Naive B cell (primary cell): ENCODE measurements at regions not wholly inside any gene's neighbourhood (a gene's known extent, or its start where the extent isn't known, plus 50 kb on each side); places are given as distances from the start of the nearest gene placed in this dataset.

Experiments
- ATAC-seq, 2 donors: fragments of 150-1000 bp; cut with Tn5 transposase; 2 replicates each; pipeline ENCODE4 v1.10.0; 2021; ENCODE audit warnings: low read depth in 2 of 2, mild to moderate bottlenecking in 2 of 2, moderate library complexity in 2 of 2
- DNase-seq: peaks from one replicate; pipeline ENCODE4 v3.0.0; 2022
- H3K27ac Mint-ChIP-seq, 6 donors: one replicate each; pipeline ENCODE4 v1.8.0; 2020 to 2022; ENCODE audit warnings: mild to moderate bottlenecking in 6 of 6, mixed read lengths in 6 of 6, moderate library complexity in 5 of 6, inconsistent platforms in 2 of 6
- H3K27me3 Mint-ChIP-seq, 3 donors: one replicate each; pipeline ENCODE4 v1.8.0; 2021 to 2022; ENCODE audit warnings: mixed read lengths in 3 of 3, mild to moderate bottlenecking in 1 of 3
- H3K36me3 Mint-ChIP-seq, 2 donors: one replicate each; pipeline ENCODE4 v1.8.0; 2020 to 2022; ENCODE audit warnings: mixed read lengths in 2 of 2, inconsistent platforms in 1 of 2, mild to moderate bottlenecking in 1 of 2
- H3K4me1 Mint-ChIP-seq, 3 donors: one replicate each; pipeline ENCODE4 v1.8.0; 2020 to 2022; ENCODE audit warnings: mixed read lengths in 3 of 3, inconsistent platforms in 1 of 3, mild to moderate bottlenecking in 1 of 3, moderate library complexity in 1 of 3
- H3K4me3 Mint-ChIP-seq, 8 donors: one replicate each; pipeline ENCODE4 v1.8.0; 2020 to 2022; ENCODE audit warnings: mild to moderate bottlenecking in 8 of 8, mixed read lengths in 8 of 8, moderate library complexity in 8 of 8, inconsistent platforms in 2 of 8
- H3K9me3 Mint-ChIP-seq, 7 donors: one replicate each; pipeline ENCODE4 v1.8.0; 2020 to 2022; ENCODE audit warnings: mixed read lengths in 7 of 7, mild to moderate bottlenecking in 5 of 7, inconsistent platforms in 2 of 7, moderate library complexity in 1 of 7

- Mint-ChIP-seq H3K36me3 (no peaks in the 10 kb centered on the region), H3K4me1 (no peaks in the 10 kb centered on the region), H3K27ac (no peak overlapping the region), H3K9me3 (peaks cover 0 to 9% (median 0%) of the 10 kb centered on the region in 7 donors), H3K27me3 (no peaks in the 10 kb centered on the region), H3K4me3 (no peak overlapping the region)
- ATAC-seq (no peak), DNase-seq (no peak)
These were observed 396.4 kb upstream of the STEAP1 start for GRCh38 chr7:89757910-89758309.

- Mint-ChIP-seq H3K27ac (no peak overlapping the region), H3K4me3 (no peak overlapping the region), H3K36me3 (no peaks in the 10 kb centered on the region), H3K27me3 (no peaks in the 10 kb centered on the region), H3K9me3 (peaks cover 0 to 3% (median 0%) of the 10 kb centered on the region in 7 donors), H3K4me1 (no peaks in the 10 kb centered on the region)
- ATAC-seq (no peak), DNase-seq (no peak)
These were observed 393.6 kb upstream of the STEAP1 start for GRCh38 chr7:89760690-89761089.

- ATAC-seq (no peak), DNase-seq (no peak)
- Mint-ChIP-seq H3K4me3 (no peak overlapping the region), H3K4me1 (no peaks in the 10 kb centered on the region), H3K36me3 (no peaks in the 10 kb centered on the region), H3K27me3 (no peaks in the 10 kb centered on the region), H3K9me3 (peaks cover 0 to 4% (median 0%) of the 10 kb centered on the region in 7 donors), H3K27ac (peak overlapping the region in 1 of 6 donors; percentile 49)
These were observed 393.1 kb upstream of the STEAP1 start for GRCh38 chr7:89761173-89761572.

- Mint-ChIP-seq H3K4me3 (no peak overlapping the region), H3K9me3 (peaks cover 0 to 4% (median 2%) of the 10 kb centered on the region in 7 donors), H3K4me1 (no peaks in the 10 kb centered on the region), H3K36me3 (no peaks in the 10 kb centered on the region), H3K27me3 (no peaks in the 10 kb centered on the region), H3K27ac (no peak overlapping the region)
- ATAC-seq: no peak
- no peak for DNase-seq
These were observed 384.1 kb upstream of the STEAP1 start for GRCh38 chr7:89770161-89770560.

GRCh38 chr7:89771003-89771636, 383.1 kb upstream of the STEAP1 start:
- Mint-ChIP-seq H3K27me3 (no peaks in the 10 kb centered on the region), H3K4me3 (no peak overlapping the region), H3K36me3 (no peaks in the 10 kb centered on the region), H3K4me1 (no peaks in the 10 kb centered on the region), H3K27ac (no peak overlapping the region), H3K9me3 (peaks cover 0 to 4% (median 2%) of the 10 kb centered on the region in 7 donors)
- DNase-seq (no peak), ATAC-seq (no peak)

- no peak overlapping the region for H3K4me3 Mint-ChIP-seq
- no peak for ATAC-seq
- peaks cover 0 to 3% (median 0%) of the 10 kb centered on the region in 7 donors for H3K9me3 Mint-ChIP-seq
- no peaks in the 10 kb centered on the region for H3K4me1 Mint-ChIP-seq
- no peak overlapping the region for H3K27ac Mint-ChIP-seq
- DNase-seq: no peak
- no peaks in the 10 kb centered on the region for H3K27me3 Mint-ChIP-seq
- no peaks in the 10 kb centered on the region for H3K36me3 Mint-ChIP-seq
These were observed 382.0 kb upstream of the STEAP1 start for GRCh38 chr7:89772276-89772675.

- H3K36me3 Mint-ChIP-seq: no peaks in the 10 kb centered on the region
- H3K27me3 Mint-ChIP-seq: no peaks in the 10 kb centered on the region
- ATAC-seq (no peak), DNase-seq (no peak)
- no peak overlapping the region for H3K4me3 Mint-ChIP-seq
- peaks cover 0 to 3% (median 0%) of the 10 kb centered on the region in 7 donors for H3K9me3 Mint-ChIP-seq
- no peaks in the 10 kb centered on the region for H3K4me1 Mint-ChIP-seq
- no peak overlapping the region for H3K27ac Mint-ChIP-seq
These were observed 380.7 kb upstream of the STEAP1 start for GRCh38 chr7:89773611-89774010.

- no peak for DNase-seq
- H3K4me3 Mint-ChIP-seq: no peak overlapping the region
- H3K4me1 Mint-ChIP-seq: no peaks in the 10 kb centered on the region
- peaks cover 0 to 5% (median under 1%) of the 10 kb centered on the region in 7 donors for H3K9me3 Mint-ChIP-seq
- H3K27me3 Mint-ChIP-seq: no peaks in the 10 kb centered on the region
- no peak overlapping the region for H3K27ac Mint-ChIP-seq
- no peaks in the 10 kb centered on the region for H3K36me3 Mint-ChIP-seq
- no peak for ATAC-seq
These were observed 378.8 kb upstream of the STEAP1 start for GRCh38 chr7:89775459-89775858.

- no peaks in the 10 kb centered on the region for H3K36me3 Mint-ChIP-seq
- no peak overlapping the region for H3K27ac Mint-ChIP-seq
- ATAC-seq: no peak
These were observed 377.3 kb upstream of the STEAP1 start for GRCh38 chr7:89776980-89777379.

GRCh38 chr7:89777499-89777898, 376.8 kb upstream of the STEAP1 start:
- H3K9me3 Mint-ChIP-seq: peaks cover 0 to 7% (median 2%) of the 10 kb centered on the region in 7 donors
- no peaks in the 10 kb centered on the region for H3K4me1 Mint-ChIP-seq
- H3K27me3 Mint-ChIP-seq: no peaks in the 10 kb centered on the region
- DNase-seq (no peak), ATAC-seq (no peak)
- H3K36me3 Mint-ChIP-seq: no peaks in the 10 kb centered on the region
- no peak overlapping the region for H3K4me3 Mint-ChIP-seq
- no peak overlapping the region for H3K27ac Mint-ChIP-seq

More at GRCh38 chr7:89776980-89777379, 377.3 kb upstream of the STEAP1 start:
- Mint-ChIP-seq H3K9me3 (peaks cover 0 to 7% (median 2%) of the 10 kb centered on the region in 7 donors), H3K4me1 (no peaks in the 10 kb centered on the region), H3K27me3 (no peaks in the 10 kb centered on the region), H3K4me3 (no peak overlapping the region)
- no peak for DNase-seq

- H3K4me1 Mint-ChIP-seq: no peaks in the 10 kb centered on the region
- DNase-seq (no peak), ATAC-seq (no peak)
- H3K36me3 Mint-ChIP-seq: no peaks in the 10 kb centered on the region
- H3K9me3 Mint-ChIP-seq: peaks cover 0 to 11% (median 4%) of the 10 kb centered on the region in 7 donors
- no peaks in the 10 kb centered on the region for H3K27me3 Mint-ChIP-seq
- H3K27ac Mint-ChIP-seq: no peak overlapping the region
- no peak overlapping the region for H3K4me3 Mint-ChIP-seq
These were observed 374.0 kb upstream of the STEAP1 start for GRCh38 chr7:89780291-89780690.

- no peak overlapping the region for H3K27ac Mint-ChIP-seq
- DNase-seq (no peak), ATAC-seq (no peak)
- no peak overlapping the region for H3K4me3 Mint-ChIP-seq
- no peaks in the 10 kb centered on the region for H3K36me3 Mint-ChIP-seq
- H3K4me1 Mint-ChIP-seq: no peaks in the 10 kb centered on the region
- H3K27me3 Mint-ChIP-seq: no peaks in the 10 kb centered on the region
- peaks cover 0 to 6% (median 0%) of the 10 kb centered on the region in 7 donors for H3K9me3 Mint-ChIP-seq
These were observed 357.8 kb upstream of the STEAP1 start for GRCh38 chr7:89796481-89796880.

GRCh38 chr7:89797965-89798598, 356.2 kb upstream of the STEAP1 start:
- Mint-ChIP-seq H3K27me3 (no peaks in the 10 kb centered on the region), H3K9me3 (peaks cover 0 to 4% (median 0%) of the 10 kb centered on the region in 7 donors), H3K4me1 (no peaks in the 10 kb centered on the region), H3K27ac (no peak overlapping the region), H3K36me3 (no peaks in the 10 kb centered on the region), H3K4me3 (no peak overlapping the region)
- no peak for ATAC-seq
- DNase-seq: no peak

GRCh38 chr7:89798599-89798996, 355.7 kb upstream of the STEAP1 start:
- Mint-ChIP-seq H3K36me3 (no peaks in the 10 kb centered on the region), H3K4me1 (no peaks in the 10 kb centered on the region), H3K27me3 (no peaks in the 10 kb centered on the region), H3K27ac (no peak overlapping the region), H3K9me3 (peaks cover 0 to 4% (median 0%) of the 10 kb centered on the region in 7 donors), H3K4me3 (no peak overlapping the region)
- no peak for ATAC-seq
- no peak for DNase-seq
